ENCODE measurements at regions not wholly inside any gene's neighbourhood (a gene's known extent, or its start where the extent isn't known, plus 50 kb on each side); places are given as distances from the start of the nearest gene placed in this dataset.
"Not testable (repeated sequence)": the region's sequence is repeated elsewhere in the genome, so short reads cannot be mapped to it uniquely, and the experiment has no call there.

- H3K9me3 ChIP-seq (ENCODE audit: control insufficient read depth, low read depth, low read length), result no peaks in the 10 kb centered on the region
- no peak overlapping the region for H3K14ac ChIP-seq (ENCODE audit: insufficient read depth, low read length)
- no peak overlapping the region for H3K4me2 ChIP-seq (ENCODE audit: insufficient read depth, insufficient read length, low read length)
- no peak overlapping the region for H4K91ac ChIP-seq (ENCODE audit: insufficient read length, low read depth, low read length)
- H3K27me3 Mint-ChIP-seq (ENCODE audit: low read depth), result no peaks in the 10 kb centered on the region
- no peaks in the 10 kb centered on the region for H3K4me1 Mint-ChIP-seq
- no peak overlapping the region for H3K27ac Mint-ChIP-seq
- no peak overlapping the region for H2BK20ac ChIP-seq (ENCODE audit: low read depth, low read length, poor library complexity, severe bottlenecking)
- no peak overlapping the region for H3K9ac ChIP-seq (ENCODE audit: extremely low read depth, insufficient read length, low read length)
- H2AK5ac ChIP-seq (ENCODE audit: insufficient read length, low read length), result no peak overlapping the region
- H2BK5ac ChIP-seq (ENCODE audit: insufficient read length, low read length), result no peak overlapping the region
- no peak overlapping the region for H4K8ac ChIP-seq (replicated peaks; ENCODE audit: insufficient read length, low read depth, low read length)
- H4K5ac ChIP-seq (ENCODE audit: insufficient read length, low read depth, low read length), result no peak overlapping the region
- H3K23me2 ChIP-seq (ENCODE audit: insufficient read length, low read depth, low read length, poor library complexity, severe bottlenecking), result no peaks in the 10 kb centered on the region
- no peak overlapping the region for H2AFZ ChIP-seq (ENCODE audit: low read length)
- no peaks in the 10 kb centered on the region for H3K27me3 ChIP-seq (ENCODE audit: insufficient read depth, low read length)
- no peak overlapping the region for H2BK120ac ChIP-seq (ENCODE audit: low read depth, low read length, poor library complexity, severe bottlenecking)
- H4K20me1 ChIP-seq (ENCODE audit: control insufficient read depth, insufficient read depth, insufficient read length), result no peaks in the 10 kb centered on the region
- no peak overlapping the region for H3K56ac ChIP-seq (ENCODE audit: insufficient read length, low read depth, low read length)
- no peaks in the 10 kb centered on the region for H3K79me2 ChIP-seq (ENCODE audit: insufficient read depth, low read length)
- H3T11ph ChIP-seq (ENCODE audit: low read length), result no peak overlapping the region
- no peaks in the 10 kb centered on the region for H3K79me1 ChIP-seq (ENCODE audit: insufficient read depth, low read depth, low read length, poor library complexity, severe bottlenecking)
- no peak overlapping the region for H3K4ac ChIP-seq (ENCODE audit: low read depth, low read length)
- H2BK15ac ChIP-seq (ENCODE audit: low read depth, low read length), result no peak overlapping the region
- no peak overlapping the region for H3K27ac ChIP-seq (ENCODE audit: insufficient read length, low read depth, low read length)
- H3K4me3 Mint-ChIP-seq, result no peak overlapping the region
- H2BK12ac ChIP-seq (ENCODE audit: insufficient read length, low read depth, low read length), result no peak overlapping the region
- H3K23ac ChIP-seq (ENCODE audit: insufficient read length, low read depth, low read length), result no peak overlapping the region
- no peaks in the 10 kb centered on the region for H3K36me3 Mint-ChIP-seq (ENCODE audit: insufficient read depth in 1 of 3, low read depth in 3 of 3)
- no peak for TF ChIP-seq CTCF (conservative IDR thresholded peaks at IDR 0.05)
- H3K18ac ChIP-seq (ENCODE audit: insufficient read length, low read depth, low read length), result no peak overlapping the region
- no peaks in the 10 kb centered on the region for H3K4me1 ChIP-seq (ENCODE audit: insufficient read depth, low read length)
- H3K9me3 Mint-ChIP-seq, result no peaks in the 10 kb centered on the region
- DNase-seq, result no peak
- WGBS (ENCODE audit: extremely low coverage, insufficient read length, low lambda C conversion rate), result no CpG with 5 or more reads among the region's 1 CpG
These were observed 1427.4 kb upstream of the ADGRL3 start for GRCh38 chr4:59772641-59773139.

- not testable (repeated sequence) for H4K5ac ChIP-seq (ENCODE audit: insufficient read length, low read depth, low read length); H3K79me1 ChIP-seq (ENCODE audit: insufficient read depth, low read depth, low read length, poor library complexity, severe bottlenecking); H3K36me3 Mint-ChIP-seq (ENCODE audit: insufficient read depth in 1 of 3, low read depth in 3 of 3); H3K4ac ChIP-seq (ENCODE audit: low read depth, low read length); H3K27me3 Mint-ChIP-seq (ENCODE audit: low read depth); H2BK12ac ChIP-seq (ENCODE audit: insufficient read length, low read depth, low read length); H3K4me1 Mint-ChIP-seq; H2AFZ ChIP-seq (ENCODE audit: low read length); H4K8ac ChIP-seq (replicated peaks; ENCODE audit: insufficient read length, low read depth, low read length); H3K79me2 ChIP-seq (ENCODE audit: insufficient read depth, low read length); H3K18ac ChIP-seq (ENCODE audit: insufficient read length, low read depth, low read length); H2BK5ac ChIP-seq (ENCODE audit: insufficient read length, low read length); H3K4me2 ChIP-seq (ENCODE audit: insufficient read depth, insufficient read length, low read length); H2BK15ac ChIP-seq (ENCODE audit: low read depth, low read length); H3K9ac ChIP-seq (ENCODE audit: extremely low read depth, insufficient read length, low read length); H2BK120ac ChIP-seq (ENCODE audit: low read depth, low read length, poor library complexity, severe bottlenecking); H4K91ac ChIP-seq (ENCODE audit: insufficient read length, low read depth, low read length); H3K9me3 Mint-ChIP-seq; H3K23ac ChIP-seq (ENCODE audit: insufficient read length, low read depth, low read length); H2AK5ac ChIP-seq (ENCODE audit: insufficient read length, low read length); H3K27ac ChIP-seq (ENCODE audit: insufficient read length, low read depth, low read length); H3K27me3 ChIP-seq (ENCODE audit: insufficient read depth, low read length); H3K56ac ChIP-seq (ENCODE audit: insufficient read length, low read depth, low read length); H3K4me1 ChIP-seq (ENCODE audit: insufficient read depth, low read length); H4K20me1 ChIP-seq (ENCODE audit: control insufficient read depth, insufficient read depth, insufficient read length); H3K9me3 ChIP-seq (ENCODE audit: control insufficient read depth, low read depth, low read length); H3K14ac ChIP-seq (ENCODE audit: insufficient read depth, low read length); H3K23me2 ChIP-seq (ENCODE audit: insufficient read length, low read depth, low read length, poor library complexity, severe bottlenecking); H3T11ph ChIP-seq (ENCODE audit: low read length); H3K4me3 Mint-ChIP-seq; H2BK20ac ChIP-seq (ENCODE audit: low read depth, low read length, poor library complexity, severe bottlenecking)
- H3K27ac Mint-ChIP-seq, result peak overlapping the region in 1 of 3 experiments; percentile 28; a peak in 1 of 7 replicates
- WGBS (ENCODE audit: extremely low coverage, insufficient read length, low lambda C conversion rate), result no CpG with 5 or more reads among the region's 3 CpGs
- peak; percentile 31 for DNase-seq
These were observed 1419.9 kb upstream of the ADGRL3 start for GRCh38 chr4:59780271-59780670.

All from H9 (cell line).